Chondrocyte (in vitro differentiated cells): ENCODE measurements at regions not wholly inside any gene's neighbourhood (a gene's known extent, or its start where the extent isn't known, plus 50 kb on each side); places are given as distances from the start of the nearest gene placed in this dataset.

Experiments
- DNase-seq: peaks from one replicate; pipeline ENCODE4 v3.0.0; 2021; ENCODE audit warnings: mixed read lengths, low spot score
- H3K27ac Mint-ChIP-seq: one replicate; pipeline ENCODE4 v1.8.0; 2021; ENCODE audit warnings: mild to moderate bottlenecking, moderate library complexity, mixed read lengths; ENCODE audit not compliant: unreplicated experiment
- H3K27me3 Mint-ChIP-seq: 2 replicates; pipeline ENCODE4 v1.8.0; 2021; ENCODE audit warnings: low read depth, mixed read lengths
- H3K36me3 Mint-ChIP-seq: 2 replicates; pipeline ENCODE4 v1.8.0; 2021; ENCODE audit warnings: low read depth, mixed read lengths
- H3K4me1 Mint-ChIP-seq: 2 replicates; pipeline ENCODE4 v1.8.0; 2021; ENCODE audit warnings: low read depth, mild to moderate bottlenecking, mixed read lengths
- H3K4me3 Mint-ChIP-seq: one replicate; pipeline ENCODE4 v1.8.0; 2021; ENCODE audit warnings: mild to moderate bottlenecking, moderate library complexity, mixed read lengths; ENCODE audit not compliant: unreplicated experiment
- H3K9me3 Mint-ChIP-seq: 2 replicates; pipeline ENCODE4 v1.8.0; 2021; ENCODE audit warnings: low read depth, mixed read lengths
- TF ChIP-seq, protein P1 (sequence below): fragments of 200-600 bp; sonication (generic); IDR thresholded peaks from 2 replicates; pipeline ENCODE4 v1.5.0; 2021; ENCODE audit warnings: antibody characterized with exemption, mild to moderate bottlenecking, moderate library complexity

DNA sequence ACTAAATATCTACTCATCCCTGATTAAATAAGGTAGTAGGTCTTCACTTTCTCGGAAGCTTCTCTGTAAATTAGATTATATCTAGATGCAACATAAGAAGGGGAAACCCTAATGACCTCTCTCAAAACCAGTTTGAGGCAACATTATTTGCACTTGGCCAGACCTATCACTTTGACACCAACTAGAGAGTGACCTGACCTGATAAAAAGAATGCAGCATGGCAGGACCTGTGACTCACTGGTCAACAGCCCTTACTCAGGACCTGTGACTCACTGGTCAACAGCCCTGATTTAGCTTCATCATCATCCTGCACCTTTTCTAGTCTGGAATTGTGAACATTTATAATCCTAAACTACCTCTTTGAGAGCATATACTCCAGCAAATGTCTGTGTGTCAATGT is 1957.7 kb upstream of the CELF4 start:
- DNase-seq = no peak
- no peak overlapping the region for H3K27ac Mint-ChIP-seq
- no peaks in the 10 kb centered on the region for H3K9me3 Mint-ChIP-seq
- no peaks in the 10 kb centered on the region for H3K4me1 Mint-ChIP-seq
- TF ChIP-seq, protein P1, sequence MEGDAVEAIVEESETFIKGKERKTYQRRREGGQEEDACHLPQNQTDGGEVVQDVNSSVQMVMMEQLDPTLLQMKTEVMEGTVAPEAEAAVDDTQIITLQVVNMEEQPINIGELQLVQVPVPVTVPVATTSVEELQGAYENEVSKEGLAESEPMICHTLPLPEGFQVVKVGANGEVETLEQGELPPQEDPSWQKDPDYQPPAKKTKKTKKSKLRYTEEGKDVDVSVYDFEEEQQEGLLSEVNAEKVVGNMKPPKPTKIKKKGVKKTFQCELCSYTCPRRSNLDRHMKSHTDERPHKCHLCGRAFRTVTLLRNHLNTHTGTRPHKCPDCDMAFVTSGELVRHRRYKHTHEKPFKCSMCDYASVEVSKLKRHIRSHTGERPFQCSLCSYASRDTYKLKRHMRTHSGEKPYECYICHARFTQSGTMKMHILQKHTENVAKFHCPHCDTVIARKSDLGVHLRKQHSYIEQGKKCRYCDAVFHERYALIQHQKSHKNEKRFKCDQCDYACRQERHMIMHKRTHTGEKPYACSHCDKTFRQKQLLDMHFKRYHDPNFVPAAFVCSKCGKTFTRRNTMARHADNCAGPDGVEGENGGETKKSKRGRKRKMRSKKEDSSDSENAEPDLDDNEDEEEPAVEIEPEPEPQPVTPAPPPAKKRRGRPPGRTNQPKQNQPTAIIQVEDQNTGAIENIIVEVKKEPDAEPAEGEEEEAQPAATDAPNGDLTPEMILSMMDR = no peak
- peaks cover 2% of the 10 kb centered on the region for H3K27me3 Mint-ChIP-seq
- no peaks in the 10 kb centered on the region for H3K36me3 Mint-ChIP-seq
- no peak overlapping the region for H3K4me3 Mint-ChIP-seq

DNA sequence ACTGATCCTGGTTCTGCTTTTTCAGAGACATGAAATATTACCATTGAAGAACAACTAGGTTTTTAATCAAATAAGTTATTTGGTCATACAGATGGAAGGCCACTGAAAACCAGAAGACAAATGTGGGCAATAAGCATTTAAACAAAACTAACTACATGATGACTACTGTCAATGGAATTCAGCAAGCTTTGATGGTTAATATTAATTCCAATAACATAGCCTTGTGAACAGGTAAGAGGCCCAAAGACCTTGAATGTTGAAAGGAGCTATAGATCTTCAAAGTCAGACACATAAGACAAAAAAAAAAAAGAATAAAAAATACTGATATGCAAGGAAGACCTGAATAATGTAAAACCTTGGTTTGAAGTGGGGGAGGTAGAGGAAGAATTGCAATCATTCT is 1955.6 kb upstream of the CELF4 start:
- TF ChIP-seq, protein P1 = no peak
- H3K9me3 Mint-ChIP-seq = no peaks in the 10 kb centered on the region
- no peak overlapping the region for H3K27ac Mint-ChIP-seq
- H3K27me3 Mint-ChIP-seq = no peaks in the 10 kb centered on the region
- no peak for DNase-seq
- no peak overlapping the region for H3K4me3 Mint-ChIP-seq
- H3K4me1 Mint-ChIP-seq = no peaks in the 10 kb centered on the region
- no peaks in the 10 kb centered on the region for H3K36me3 Mint-ChIP-seq

DNA sequence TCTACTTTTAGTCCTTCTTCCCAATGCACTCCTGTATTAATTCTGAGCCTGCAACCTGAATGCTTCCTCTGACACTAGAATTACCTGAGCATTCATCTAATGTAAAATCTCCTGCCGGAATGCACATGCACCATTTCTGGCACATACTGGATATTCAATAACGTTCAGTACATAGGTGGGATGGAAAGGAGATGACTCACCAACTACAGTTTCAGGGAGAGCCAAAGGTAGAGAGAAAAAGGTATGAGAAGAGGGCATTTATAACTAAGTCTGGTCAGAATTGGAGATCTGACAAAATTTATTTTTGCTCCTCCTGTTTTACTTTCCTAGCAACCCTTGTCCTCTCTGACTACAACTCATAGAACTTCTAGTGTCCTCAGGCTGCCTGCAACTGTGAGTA is 1954.1 kb upstream of the CELF4 start:
- no peak overlapping the region for H3K4me3 Mint-ChIP-seq
- no peaks in the 10 kb centered on the region for H3K36me3 Mint-ChIP-seq
- TF ChIP-seq, protein P1 = no peak
- H3K27me3 Mint-ChIP-seq = no peaks in the 10 kb centered on the region
- H3K9me3 Mint-ChIP-seq = no peaks in the 10 kb centered on the region
- DNase-seq = no peak
- no peaks in the 10 kb centered on the region for H3K4me1 Mint-ChIP-seq
- no peak overlapping the region for H3K27ac Mint-ChIP-seq

DNA sequence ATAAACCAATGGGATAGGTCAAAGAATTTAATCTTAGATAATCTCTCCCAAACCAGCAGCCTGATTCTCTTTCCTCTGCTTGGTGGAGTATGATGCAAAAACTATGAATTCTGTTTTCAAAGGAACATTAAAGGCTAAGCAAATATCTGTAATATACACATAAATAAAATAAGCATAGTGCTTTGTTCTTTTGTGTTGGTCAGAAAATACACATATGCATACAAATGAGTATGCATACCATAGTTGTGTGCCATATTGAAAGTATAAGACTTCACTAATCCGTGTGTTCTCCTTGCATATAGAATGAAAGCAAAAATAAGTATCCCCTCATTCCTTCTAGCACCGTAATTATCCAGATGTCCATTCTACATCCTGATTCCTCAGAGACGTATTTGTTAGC is 1949.7 kb upstream of the CELF4 start:
- TF ChIP-seq, protein P1 = no peak
- no peaks in the 10 kb centered on the region for H3K4me1 Mint-ChIP-seq
- no peaks in the 10 kb centered on the region for H3K36me3 Mint-ChIP-seq
- no peaks in the 10 kb centered on the region for H3K27me3 Mint-ChIP-seq
- no peak for DNase-seq
- no peak overlapping the region for H3K4me3 Mint-ChIP-seq
- H3K9me3 Mint-ChIP-seq = no peaks in the 10 kb centered on the region
- H3K27ac Mint-ChIP-seq = no peak overlapping the region

DNA sequence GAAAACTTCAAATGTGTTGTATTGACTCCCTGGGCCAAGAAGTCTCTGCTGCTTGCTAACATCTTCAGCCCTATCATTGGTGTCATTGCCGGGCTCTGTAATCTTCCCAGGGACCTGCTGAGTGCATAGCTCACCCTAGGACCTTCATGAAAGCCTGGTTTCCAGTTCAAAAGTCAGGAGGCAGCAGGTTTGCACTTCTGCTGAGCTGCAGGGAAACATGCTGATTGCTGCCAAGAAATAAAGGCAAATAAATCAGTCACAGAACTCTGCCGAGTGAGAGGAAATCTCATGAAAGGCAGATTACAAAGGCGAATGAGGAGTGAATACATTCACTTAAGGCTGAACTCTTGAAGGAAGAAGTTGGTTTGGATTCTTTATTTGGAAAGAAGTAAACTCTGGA is 1947.6 kb upstream of the CELF4 start:
- TF ChIP-seq, protein P1 = no peak
- Mint-ChIP-seq H3K4me3 (no peak overlapping the region), H3K27ac (no peak overlapping the region), H3K36me3 (no peaks in the 10 kb centered on the region), H3K27me3 (no peaks in the 10 kb centered on the region), H3K4me1 (no peaks in the 10 kb centered on the region), H3K9me3 (no peaks in the 10 kb centered on the region)
- no peak for DNase-seq
